ENCODE measurements at regions not wholly inside any gene's neighbourhood (a gene's known extent, or its start where the extent isn't known, plus 50 kb on each side); places are given as distances from the start of the nearest gene placed in this dataset.

DNA sequence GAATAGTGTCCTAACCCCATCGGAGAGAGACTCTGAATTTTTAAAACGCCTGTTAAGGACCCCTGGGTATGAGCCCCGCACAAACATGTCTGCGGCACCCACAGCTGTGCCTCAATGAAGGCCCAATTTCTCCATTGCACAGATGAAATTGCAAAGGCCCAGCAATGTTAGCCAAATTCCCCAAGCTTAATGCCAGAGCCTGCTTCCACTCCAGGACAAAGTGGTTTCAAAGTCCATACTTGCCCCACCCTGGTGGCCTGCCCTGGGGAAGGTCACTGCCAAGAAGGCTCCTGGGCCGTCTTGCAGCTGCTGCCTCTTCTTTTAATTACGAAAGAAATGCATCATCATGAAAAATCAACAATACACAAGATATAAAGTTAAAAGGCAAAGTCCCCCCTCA lies 1179.7 kb downstream of the VRK1 start:
- TF ChIP-seq, protein P1, sequence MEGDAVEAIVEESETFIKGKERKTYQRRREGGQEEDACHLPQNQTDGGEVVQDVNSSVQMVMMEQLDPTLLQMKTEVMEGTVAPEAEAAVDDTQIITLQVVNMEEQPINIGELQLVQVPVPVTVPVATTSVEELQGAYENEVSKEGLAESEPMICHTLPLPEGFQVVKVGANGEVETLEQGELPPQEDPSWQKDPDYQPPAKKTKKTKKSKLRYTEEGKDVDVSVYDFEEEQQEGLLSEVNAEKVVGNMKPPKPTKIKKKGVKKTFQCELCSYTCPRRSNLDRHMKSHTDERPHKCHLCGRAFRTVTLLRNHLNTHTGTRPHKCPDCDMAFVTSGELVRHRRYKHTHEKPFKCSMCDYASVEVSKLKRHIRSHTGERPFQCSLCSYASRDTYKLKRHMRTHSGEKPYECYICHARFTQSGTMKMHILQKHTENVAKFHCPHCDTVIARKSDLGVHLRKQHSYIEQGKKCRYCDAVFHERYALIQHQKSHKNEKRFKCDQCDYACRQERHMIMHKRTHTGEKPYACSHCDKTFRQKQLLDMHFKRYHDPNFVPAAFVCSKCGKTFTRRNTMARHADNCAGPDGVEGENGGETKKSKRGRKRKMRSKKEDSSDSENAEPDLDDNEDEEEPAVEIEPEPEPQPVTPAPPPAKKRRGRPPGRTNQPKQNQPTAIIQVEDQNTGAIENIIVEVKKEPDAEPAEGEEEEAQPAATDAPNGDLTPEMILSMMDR (IDR thresholded peaks at IDR 0.05; ENCODE audit: low read depth, low read length): no peak
- no peak for TF ChIP-seq POLR2A (IDR thresholded peaks at IDR 0.05; ENCODE audit: extremely low read depth, insufficient read length)
- TF ChIP-seq, protein P2, sequence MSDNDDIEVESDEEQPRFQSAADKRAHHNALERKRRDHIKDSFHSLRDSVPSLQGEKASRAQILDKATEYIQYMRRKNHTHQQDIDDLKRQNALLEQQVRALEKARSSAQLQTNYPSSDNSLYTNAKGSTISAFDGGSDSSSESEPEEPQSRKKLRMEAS (IDR thresholded peaks at IDR 0.05; ENCODE audit: low read depth, low read length): no peak
- no peak for TF ChIP-seq MYC (IDR thresholded peaks at IDR 0.05; ENCODE audit: low read depth, low read length)
- no peak for DNase-seq (ENCODE audit: low read depth)
- H3K4me3 ChIP-seq (ENCODE audit: low read depth, low read length): no peak overlapping the region

DNA sequence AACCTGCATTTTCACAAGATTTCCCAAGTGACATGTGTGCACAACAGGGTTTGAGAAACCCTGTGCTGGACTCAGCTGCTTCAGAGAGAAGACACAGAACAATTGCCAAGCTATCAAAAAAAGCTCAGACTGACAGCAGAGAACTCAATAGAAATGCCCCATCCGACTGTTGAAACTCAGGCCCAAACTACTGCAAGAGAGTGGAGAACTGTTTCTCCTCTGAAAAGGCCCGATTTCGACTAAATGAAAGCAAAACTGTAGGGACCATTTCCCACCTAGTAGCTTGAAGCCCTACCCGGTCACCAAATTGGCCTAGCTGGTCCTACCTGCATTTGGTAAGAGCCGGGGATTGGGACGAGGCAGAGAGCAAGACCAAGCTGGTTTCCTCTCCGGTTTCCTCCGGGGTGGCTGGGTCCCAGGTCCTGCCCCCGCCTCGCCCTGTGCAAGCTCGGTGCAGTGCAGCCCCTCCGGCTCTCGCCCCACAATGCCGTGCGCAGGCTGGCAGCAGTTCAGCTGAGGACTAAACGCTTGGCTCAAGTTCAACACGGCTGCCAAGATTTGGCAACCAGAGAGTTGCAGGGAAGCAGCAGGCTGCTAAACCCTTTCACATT lies 1180.6 kb downstream of the VRK1 start:
- no peak for TF ChIP-seq POLR2A (IDR thresholded peaks at IDR 0.05; ENCODE audit: extremely low read depth, insufficient read length)
- no peak for TF ChIP-seq MYC (IDR thresholded peaks at IDR 0.05; ENCODE audit: low read depth, low read length)
- TF ChIP-seq, protein P2 (IDR thresholded peaks at IDR 0.05; ENCODE audit: low read depth, low read length): no peak
- TF ChIP-seq, protein P1 (IDR thresholded peaks at IDR 0.05; ENCODE audit: low read depth, low read length): no peak
- DNase-seq (ENCODE audit: low read depth): no peak
- no peak overlapping the region for H3K4me3 ChIP-seq (ENCODE audit: low read depth, low read length)

DNA sequence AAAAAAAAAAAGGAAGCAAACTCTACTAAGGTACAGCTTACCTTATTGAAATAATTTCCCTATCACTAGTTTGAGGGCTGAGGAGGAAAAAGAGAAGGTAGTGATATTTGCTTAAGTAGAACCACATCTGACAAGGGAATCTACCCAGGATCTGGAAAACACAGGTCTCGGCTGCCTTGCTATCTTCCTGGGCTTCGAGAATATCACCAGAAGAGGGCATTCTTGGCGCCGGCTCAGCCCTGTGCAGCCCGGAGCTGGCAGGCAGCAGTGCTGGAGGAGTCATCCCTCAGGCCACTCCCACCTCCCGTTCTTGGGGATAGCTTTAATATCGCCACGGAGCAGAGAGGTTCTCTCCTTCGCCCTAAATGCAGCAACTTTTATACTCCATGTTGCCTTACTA lies 1181.2 kb downstream of the VRK1 start:
- TF ChIP-seq, protein P1 (IDR thresholded peaks at IDR 0.05; ENCODE audit: low read depth, low read length): peak; percentile 30
- TF ChIP-seq, protein P2 (IDR thresholded peaks at IDR 0.05; ENCODE audit: low read depth, low read length): no peak
- H3K4me3 ChIP-seq (ENCODE audit: low read depth, low read length): no peak overlapping the region
- DNase-seq (ENCODE audit: low read depth): peak; percentile 55

DNA sequence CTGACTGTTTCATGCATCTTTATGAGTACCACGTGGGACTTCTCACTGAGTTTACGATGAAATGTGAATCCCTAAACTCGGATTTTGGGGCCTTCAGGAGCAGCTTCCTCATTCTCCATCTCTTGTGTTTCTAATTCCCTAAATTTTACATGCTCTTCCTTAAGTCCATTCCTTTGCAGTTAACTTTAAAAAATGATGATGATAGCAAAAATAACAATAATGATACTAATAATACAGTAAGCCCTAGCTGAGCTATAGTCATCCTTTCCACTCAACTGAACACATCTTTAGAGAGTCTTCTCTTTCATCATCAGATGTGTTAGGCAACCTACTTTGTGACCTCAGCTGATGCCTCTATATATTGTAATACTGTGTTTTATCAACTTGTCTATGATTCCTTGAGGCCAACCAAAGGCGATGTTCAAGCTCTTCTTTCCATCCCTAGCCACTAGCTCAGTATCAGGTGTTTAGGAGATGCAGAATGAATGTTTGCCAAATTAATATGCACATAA lies 1196.4 kb downstream of the VRK1 start:
- TF ChIP-seq MYC (IDR thresholded peaks at IDR 0.05; ENCODE audit: low read depth, low read length) (no peak), POLR2A (IDR thresholded peaks at IDR 0.05; ENCODE audit: extremely low read depth, insufficient read length) (no peak)
- DNase-seq (ENCODE audit: low read depth): no peak
- no peak overlapping the region for H3K4me3 ChIP-seq (ENCODE audit: low read depth, low read length)

DNA sequence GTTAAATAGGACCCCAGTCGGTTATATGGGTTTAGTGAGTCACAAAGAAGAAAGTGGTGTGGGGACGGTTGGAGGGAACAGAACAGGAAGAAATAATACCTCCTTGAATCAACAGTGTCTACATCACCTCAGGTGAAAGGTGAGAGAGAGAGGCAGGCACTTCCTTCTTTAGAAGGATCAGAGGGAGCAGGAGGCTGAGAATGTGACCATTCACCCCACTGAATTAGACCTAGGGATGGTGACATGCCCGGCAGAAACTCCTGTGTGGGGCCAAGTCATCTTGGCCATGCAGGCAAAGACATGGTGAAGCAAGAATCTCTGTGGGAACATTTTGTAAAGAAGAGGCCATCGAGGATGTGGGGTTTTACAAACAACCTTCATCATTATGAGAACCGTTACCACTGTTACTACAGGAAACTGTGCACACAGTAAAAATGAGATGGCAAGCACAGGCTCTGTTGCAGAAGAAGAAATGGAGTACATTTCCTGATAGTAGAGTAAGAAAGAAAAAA lies 1196.9 kb downstream of the VRK1 start:
- TF ChIP-seq, protein P2 (IDR thresholded peaks at IDR 0.05; ENCODE audit: low read depth, low read length): no peak
- TF ChIP-seq, protein P1 (IDR thresholded peaks at IDR 0.05; ENCODE audit: low read depth, low read length): no peak
- no peak for TF ChIP-seq MYC (IDR thresholded peaks at IDR 0.05; ENCODE audit: low read depth, low read length)

DNA sequence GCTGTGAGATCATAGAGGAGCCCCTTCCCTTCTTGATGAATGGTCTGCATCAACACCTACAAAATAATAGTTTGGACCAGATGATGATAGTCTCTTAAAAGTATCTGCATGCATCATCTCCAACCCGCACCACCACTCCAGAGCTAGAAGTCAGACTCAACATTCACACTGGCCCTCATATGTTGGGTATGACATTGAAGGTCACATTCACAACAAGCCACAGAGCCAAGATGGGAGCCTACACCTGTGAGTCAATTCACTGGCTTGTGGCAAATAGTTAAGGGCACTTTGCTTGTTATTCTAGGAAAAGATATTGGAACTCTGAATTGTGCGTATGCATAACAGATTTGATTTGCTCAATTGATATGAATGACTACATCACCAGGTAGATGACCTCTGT lies 1197.9 kb downstream of the VRK1 start:
- no peak for DNase-seq (ENCODE audit: low read depth)
- no peak for TF ChIP-seq MYC (IDR thresholded peaks at IDR 0.05; ENCODE audit: low read depth, low read length)
- H3K4me3 ChIP-seq (ENCODE audit: low read depth, low read length): no peak overlapping the region

More for the DNA sequence above, 1196.9 kb downstream of the VRK1 start:
- H3K4me3 ChIP-seq (ENCODE audit: low read depth, low read length): no peak overlapping the region
- DNase-seq (ENCODE audit: low read depth): no peak

DNA sequence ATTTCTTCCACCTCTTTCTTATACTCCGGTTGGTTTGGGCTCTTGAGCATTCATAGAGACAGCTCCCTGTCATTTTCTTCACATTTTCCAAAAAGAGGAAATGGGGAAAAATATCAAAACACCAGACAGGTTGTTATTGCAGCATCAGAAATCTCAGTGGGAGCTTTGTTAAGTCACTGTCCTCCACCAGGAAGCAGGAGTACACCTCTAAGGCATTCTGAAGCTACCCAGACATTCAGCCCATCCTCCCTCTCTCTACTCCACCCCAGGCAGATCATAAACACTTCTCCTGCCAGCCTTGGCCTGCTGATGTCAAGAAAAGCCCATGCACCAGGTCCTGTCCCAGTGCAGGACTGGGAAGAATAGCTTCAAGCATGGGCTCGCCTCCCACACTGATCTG lies 1198.3 kb downstream of the VRK1 start:
- TF ChIP-seq POLR2A (IDR thresholded peaks at IDR 0.05; ENCODE audit: extremely low read depth, insufficient read length) (no peak), MYC (IDR thresholded peaks at IDR 0.05; ENCODE audit: low read depth, low read length) (no peak)
- TF ChIP-seq, protein P1 (IDR thresholded peaks at IDR 0.05; ENCODE audit: low read depth, low read length): no peak
- TF ChIP-seq, protein P2 (IDR thresholded peaks at IDR 0.05; ENCODE audit: low read depth, low read length): no peak
- H3K4me3 ChIP-seq (ENCODE audit: low read depth, low read length): no peak overlapping the region
- DNase-seq (ENCODE audit: low read depth): no peak

All from NB4 (cell line).